HG03442 (cell line): ENCODE measurements at regions not wholly inside any gene's neighbourhood (a gene's known extent, or its start where the extent isn't known, plus 50 kb on each side); places are given as distances from the start of the nearest gene placed in this dataset.

Source experiments
- ATAC-seq: cut with Tn5 transposase; IDR thresholded peaks from one replicate; pipeline ENCODE4 v1.9.1; 2021; ENCODE audit warnings: mild to moderate bottlenecking, moderate library complexity; ENCODE audit not compliant: unreplicated experiment

GRCh38 chr3:178388473-178388872, 147.8 kb upstream of the KCNMB2 start:
- ATAC-seq = no peak

DNA sequence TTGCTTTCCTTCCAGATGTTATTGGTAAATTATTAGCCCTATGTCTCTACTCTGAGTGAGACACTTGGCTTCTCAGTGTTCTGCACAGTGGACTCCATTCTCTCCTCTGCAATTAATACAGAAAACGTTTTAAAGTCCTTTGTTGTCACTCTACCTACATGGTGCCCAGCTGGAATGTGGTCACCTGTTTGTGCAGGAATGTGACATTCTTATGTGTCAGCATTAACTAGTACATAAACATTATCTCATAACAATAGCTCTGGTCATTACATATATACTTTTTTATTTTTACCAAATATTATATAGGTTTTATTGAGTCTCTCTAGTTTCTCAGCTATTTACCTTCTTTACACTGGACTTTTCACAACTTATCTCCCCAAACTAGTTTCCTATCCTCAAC, 147.0 kb upstream of the KCNMB2 start:
- no peak for ATAC-seq

DNA sequence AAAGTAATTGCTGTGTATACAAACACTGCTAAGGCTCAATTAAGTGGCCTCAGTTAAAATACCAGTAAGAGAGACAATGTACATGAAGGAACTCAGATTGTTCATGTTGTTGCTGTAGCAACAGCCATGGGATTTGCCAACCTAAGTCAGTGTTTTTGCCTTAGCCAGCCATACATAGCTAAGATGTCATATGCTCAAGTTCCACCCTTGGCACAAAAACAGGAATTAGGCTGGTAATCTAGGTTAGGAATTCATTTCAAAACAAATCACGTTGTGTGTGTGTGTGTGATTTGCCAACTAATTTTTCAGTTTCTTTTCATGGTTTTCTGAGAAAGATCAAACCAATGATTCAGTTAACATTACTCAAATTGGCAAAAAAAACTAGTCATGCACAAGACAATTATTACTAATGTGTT, 143.7 kb upstream of the KCNMB2 start:
- no peak for ATAC-seq

DNA sequence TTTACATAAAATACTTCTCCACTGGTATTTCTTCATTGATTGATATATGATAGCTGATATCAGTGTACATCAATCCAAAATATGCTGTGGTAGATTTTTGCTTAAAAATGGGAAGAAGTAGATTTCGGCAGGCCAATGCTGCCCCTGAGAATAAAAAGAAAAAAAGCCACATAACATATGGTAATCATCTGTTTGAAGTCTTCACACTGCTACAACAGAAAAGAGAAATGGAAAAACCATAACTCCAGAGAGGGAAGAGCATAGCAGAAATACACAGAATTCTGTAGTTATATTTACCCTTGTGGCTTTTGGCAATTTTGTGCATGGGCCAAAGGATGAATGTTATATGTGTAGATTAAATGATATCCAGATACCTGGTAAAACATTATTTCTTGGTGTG, 143.1 kb upstream of the KCNMB2 start:
- ATAC-seq = no peak

DNA sequence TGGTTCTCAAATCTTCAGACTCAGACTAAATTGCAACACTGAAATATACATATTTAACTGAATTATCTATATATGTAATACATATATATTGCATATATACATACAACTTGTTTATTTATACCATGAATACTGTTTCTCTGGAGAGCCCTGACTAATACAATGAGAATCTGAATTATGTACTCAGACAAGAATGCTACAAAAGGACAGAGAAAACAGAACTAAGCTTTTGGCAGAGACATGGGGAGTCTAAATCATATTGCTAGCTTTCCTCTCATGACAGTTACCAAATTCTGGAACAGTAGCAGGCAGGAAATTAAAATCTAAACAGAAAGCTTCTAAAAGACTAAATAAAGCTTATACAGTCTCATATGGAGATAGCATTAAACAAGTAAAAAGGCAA, 142.4 kb upstream of the KCNMB2 start:
- ATAC-seq = no peak

DNA sequence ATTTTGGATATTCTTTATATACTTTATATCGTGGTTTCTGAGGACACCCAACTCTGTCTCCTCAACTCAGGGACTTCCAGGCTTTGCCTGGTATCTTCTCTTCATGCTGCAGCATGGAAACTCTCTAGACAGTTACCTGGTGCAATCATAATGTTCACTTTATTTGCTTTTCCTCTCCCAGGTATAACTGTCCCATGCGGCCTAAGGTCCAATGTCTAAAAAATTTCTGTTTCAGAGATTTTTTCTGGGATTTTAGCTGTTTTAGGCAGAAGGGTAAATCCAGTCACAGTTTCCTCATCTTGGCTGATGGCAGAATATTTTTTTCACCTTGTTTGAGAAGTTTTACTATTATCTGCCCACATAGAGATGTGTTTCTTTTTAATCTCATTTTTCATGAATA, 139.9 kb upstream of the KCNMB2 start:
- ATAC-seq = no peak

DNA sequence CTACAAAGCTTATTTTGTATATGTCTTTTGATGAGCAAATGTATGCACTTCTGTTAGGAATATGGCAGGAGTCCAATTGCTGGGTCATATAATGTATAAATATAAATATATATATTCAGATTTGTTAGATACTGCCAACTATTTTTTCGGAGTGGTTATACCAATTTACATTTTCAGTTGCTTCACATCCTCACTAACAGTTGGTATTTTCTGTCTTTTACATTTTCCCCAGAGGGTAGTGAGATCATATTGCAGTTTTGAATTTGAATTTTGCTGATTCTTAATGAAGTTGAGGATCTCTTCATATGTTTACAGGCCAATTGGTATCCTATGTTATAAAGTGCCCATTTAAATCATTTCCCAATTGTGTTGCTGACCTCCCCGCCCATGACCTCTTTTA, 139.0 kb upstream of the KCNMB2 start:
- no peak for ATAC-seq

- no peak for ATAC-seq
Measured at GRCh38 chr3:178397836-178398235, 138.4 kb upstream of the KCNMB2 start.

DNA sequence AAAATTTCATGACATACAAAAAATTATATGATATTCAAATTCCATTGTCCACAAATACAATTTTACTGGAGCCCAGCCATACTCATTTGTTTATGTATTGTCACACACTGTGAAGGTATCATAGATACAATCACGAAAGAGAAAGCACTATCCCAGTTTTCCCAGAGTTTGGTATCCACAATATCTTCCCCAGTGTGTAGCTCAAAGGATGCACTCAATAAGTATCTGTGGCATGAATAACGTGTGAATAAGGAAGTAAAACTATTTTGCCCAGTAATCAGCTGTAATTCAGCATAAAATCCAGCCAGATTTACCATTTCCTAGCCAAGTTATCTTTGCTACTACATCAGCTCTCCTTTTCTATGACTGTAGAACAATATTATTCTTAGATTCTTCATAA, 131.3 kb upstream of the KCNMB2 start:
- no peak for ATAC-seq

DNA sequence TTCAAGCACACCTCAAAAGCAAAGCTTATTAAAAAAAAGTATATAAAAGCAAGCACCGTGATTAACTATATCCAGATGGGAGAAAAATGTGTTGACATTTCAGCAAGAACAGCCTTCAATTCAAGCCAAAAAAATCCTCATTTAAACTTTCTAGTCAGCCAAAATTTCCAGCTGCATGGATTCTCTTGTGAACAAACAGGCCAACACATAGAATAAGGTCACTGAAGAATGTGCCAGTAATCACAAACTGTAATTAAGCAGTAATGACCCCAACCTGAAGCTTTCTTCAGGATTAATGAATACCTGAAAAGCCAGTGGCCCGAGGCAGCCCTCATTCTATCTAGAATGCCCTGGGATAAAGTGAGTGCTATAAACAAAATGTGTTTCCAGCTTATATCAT, 130.7 kb upstream of the KCNMB2 start:
- ATAC-seq = no peak

GRCh38 chr3:178406206-178406605, 130.0 kb upstream of the KCNMB2 start:
- ATAC-seq = no peak

- no peak for ATAC-seq
Measured at GRCh38 chr3:178415384-178415783, 120.9 kb upstream of the KCNMB2 start.

DNA sequence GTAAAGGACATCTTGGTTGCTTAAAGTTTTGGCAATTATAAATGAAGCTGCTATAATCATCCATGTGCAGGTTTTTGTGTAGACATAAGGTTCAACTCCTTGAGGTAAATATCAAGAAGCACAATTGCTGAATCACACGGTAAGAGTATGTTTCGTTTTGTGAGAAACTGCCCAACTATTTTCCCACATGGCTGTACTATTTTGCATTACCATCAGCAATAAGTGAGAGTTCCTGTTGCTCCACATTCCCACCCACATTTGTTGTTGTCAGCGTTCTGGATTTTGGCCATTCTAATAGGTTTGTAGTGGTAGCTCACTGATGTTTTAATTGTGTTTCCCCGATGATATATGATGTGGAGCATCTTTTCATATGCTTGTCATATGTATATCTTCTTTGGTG, 118.5 kb upstream of the KCNMB2 start:
- no peak for ATAC-seq

GRCh38 chr3:178419071-178419470, 117.2 kb upstream of the KCNMB2 start:
- no peak for ATAC-seq

DNA sequence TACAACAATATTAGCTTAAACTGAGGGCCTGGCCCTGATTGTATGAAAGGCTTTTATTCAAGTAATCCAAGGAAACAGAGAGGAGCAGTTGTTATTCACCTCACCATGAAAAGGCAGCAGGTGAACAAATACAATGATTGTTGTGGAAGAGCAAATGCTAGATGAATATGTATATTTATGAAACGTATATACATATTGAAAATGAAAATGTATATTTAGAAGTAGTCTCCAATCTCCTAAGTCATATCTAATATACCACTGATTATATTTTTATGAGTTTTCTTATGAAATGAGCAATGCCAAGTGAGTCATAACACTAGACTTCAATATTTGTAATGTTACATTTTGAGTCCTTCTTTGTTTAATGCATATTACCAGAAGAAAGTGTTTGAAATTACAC, 116.2 kb upstream of the KCNMB2 start:
- no peak for ATAC-seq

GRCh38 chr3:178421069-178421468, 115.2 kb upstream of the KCNMB2 start:
- no peak for ATAC-seq

GRCh38 chr3:178422406-178422805, 113.8 kb upstream of the KCNMB2 start:
- no peak for ATAC-seq

GRCh38 chr3:178428037-178428436, 108.2 kb upstream of the KCNMB2 start:
- ATAC-seq = no peak

DNA sequence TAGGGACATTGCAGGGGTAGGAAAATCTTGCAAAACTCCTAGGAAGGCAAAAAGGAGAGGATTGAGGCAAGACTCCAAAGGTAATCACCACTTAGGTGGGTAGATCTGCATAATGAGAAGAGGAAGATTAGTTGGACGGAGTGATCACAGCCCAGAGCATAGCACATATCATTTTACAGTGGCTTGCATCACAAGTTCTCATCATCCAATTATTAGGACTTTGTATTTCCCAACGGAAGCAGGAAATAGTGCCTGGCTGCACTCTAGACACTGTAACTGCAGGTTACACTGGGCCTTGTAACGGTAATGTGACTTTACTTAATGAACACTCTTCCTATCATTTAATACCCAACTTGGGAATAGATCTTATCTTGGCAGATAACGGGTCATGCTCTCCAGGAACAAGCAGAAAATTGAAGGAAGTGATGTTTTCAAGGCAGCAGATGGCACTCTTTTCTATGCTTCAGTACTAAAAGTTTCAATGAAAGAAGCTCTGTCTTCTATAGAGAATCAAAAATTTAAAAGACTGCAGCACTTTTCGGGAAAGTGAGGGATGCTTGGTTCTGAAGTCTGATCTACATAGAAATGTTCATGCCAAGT, 101.9 kb upstream of the KCNMB2 start:
- ATAC-seq = no peak

DNA sequence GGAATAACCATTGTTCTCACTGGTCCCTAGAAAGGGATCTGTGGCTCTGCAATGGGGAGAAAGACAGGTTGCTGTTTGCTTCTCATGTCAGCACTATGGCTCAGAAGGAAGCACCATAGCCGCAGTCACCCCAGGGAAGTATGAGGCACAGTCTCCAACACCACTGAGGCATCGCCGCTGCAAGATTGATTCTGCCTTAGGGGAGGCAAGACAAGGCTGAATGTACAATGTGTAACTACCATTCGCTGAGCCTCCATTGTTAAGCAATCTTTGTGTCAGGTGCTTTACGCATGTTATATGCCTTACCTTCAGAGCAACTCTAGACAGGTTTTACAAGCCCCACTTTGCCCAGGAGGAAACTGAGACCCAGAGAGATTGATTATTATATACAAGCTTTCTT, 100.7 kb upstream of the KCNMB2 start:
- no peak for ATAC-seq

GRCh38 chr3:178436773-178437172, 99.5 kb upstream of the KCNMB2 start:
- ATAC-seq = peak; percentile 59

DNA sequence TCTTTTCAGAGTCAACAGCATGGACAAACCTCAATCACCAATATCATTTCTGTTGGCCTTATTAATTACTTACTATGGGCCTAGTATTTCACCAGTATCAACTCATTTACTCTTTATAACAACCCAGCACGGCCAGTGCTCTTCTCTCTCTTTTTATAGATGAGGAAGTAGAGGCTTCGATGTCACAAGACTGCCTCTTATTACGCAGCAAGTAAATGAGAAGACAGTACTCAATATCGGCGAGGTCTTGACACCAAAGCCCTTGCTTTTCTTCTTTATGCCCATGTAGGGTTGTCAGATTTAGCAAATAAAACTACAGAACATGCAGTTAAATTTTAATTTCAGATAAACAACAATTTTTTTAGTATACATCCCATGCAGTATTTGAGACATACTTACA, 99.0 kb upstream of the KCNMB2 start:
- ATAC-seq = no peak

GRCh38 chr3:178439504-178439903, 96.7 kb upstream of the KCNMB2 start:
- no peak for ATAC-seq

DNA sequence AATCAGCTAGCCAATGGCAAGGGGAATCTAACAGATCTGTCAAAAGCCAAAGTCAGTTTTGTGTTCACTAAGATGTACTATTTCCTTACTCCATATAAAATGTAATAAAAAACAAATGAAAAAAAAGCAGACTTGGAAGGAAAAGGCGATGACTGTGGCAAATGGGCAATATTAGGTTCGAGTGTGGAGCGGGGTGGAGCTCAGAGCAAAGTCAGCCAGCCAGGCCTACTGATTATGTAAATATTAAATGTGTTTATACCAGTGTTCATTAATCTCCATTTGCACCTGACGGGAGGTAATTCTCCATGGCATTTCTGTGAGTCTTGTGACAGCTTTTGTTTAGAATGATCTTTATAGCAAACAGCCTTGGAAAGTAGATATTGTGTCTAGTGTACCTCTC, 96.2 kb upstream of the KCNMB2 start:
- no peak for ATAC-seq
